IPS-15b (cell line): ENCODE measurements at regions not wholly inside any gene's neighbourhood (a gene's known extent, or its start where the extent isn't known, plus 50 kb on each side); places are given as distances from the start of the nearest gene placed in this dataset.

Experiments
- H3K27me3 ChIP-seq: one replicate; pipeline ENCODE4 v1.6.1; 2013; ENCODE audit warnings: low read length; ENCODE audit not compliant: control insufficient read depth, insufficient read depth
- H3K36me3 ChIP-seq: one replicate; pipeline ENCODE4 v1.6.1; 2013; ENCODE audit warnings: low read length; ENCODE audit not compliant: control insufficient read depth, insufficient read depth
- H3K4me1 ChIP-seq: one replicate; pipeline ENCODE4 v1.6.1; 2013; ENCODE audit warnings: mild to moderate bottlenecking, low read length; ENCODE audit not compliant: control insufficient read depth, insufficient read depth
- H3K4me3 ChIP-seq: one replicate; pipeline ENCODE4 v1.5.1; 2013; ENCODE audit warnings: low read depth, low read length
- H3K9ac ChIP-seq: one replicate; pipeline ENCODE4 v1.6.1; 2013; ENCODE audit warnings: low read depth, mild to moderate bottlenecking, low read length
- H3K9me3 ChIP-seq: one replicate; pipeline ENCODE4 v1.6.1; 2013; ENCODE audit warnings: mild to moderate bottlenecking, low read length; ENCODE audit not compliant: control insufficient read depth, insufficient read depth

DNA sequence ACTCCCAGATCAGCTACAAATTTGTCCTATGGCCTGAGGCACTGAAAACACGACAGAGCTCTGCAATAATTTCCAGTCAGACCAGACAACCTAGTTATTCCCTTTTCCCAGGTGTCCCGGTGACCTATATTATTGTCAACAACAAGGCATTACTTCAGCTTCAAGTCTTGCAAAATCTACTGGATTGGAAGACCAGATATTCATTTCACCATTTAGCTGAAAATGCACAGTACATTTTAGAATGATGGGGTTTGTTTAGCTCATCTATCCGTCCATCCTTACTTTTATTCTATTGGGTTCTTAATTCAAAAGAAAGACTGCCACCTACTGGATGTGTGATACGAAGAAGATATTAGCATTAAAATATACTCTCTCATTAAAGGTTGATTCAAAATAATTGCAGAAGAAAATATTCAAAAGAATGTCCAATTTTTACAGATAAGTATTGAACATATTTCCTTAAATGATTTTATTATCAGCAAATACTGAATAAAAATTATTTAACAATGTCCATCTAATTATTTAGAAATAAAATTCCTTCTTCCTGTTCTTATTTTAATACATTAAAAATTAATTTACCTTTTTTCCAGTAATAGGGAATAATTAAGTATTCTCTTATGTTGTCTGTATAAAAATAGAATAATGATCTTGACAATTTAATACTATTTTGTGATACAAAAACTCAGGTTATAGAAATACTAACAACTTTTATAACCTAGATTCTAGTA, 244.9 kb upstream of the LRIG3 start:
- Histone ChIP-seq H3K36me3 (no peaks in the 10 kb centered on the region), H3K4me1 (no peaks in the 10 kb centered on the region), H3K4me3 (no peak overlapping the region), H3K27me3 (no peaks in the 10 kb centered on the region), H3K9me3 (no peaks in the 10 kb centered on the region), H3K9ac (no peak overlapping the region)

DNA sequence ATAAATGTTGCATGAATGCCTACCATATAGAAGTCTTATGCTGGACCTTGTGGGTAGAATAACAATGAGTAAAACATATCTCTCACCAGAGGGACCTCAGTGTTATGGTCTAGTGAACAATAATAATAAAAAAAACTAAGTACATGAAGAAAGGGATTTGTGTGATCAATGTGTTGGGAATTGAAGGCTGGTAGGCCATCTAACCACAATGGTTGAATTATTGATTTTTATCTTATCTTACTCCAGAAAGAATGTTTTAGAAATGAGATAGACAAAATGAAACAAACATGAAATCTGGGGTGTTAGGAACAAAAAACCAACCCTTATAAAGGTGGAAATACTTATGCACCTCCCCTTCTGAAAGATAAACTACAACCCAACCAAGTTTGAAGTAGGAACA, 243.9 kb upstream of the LRIG3 start:
- no peaks in the 10 kb centered on the region for H3K4me1 ChIP-seq
- H3K9ac ChIP-seq = no peak overlapping the region
- no peaks in the 10 kb centered on the region for H3K9me3 ChIP-seq
- H3K27me3 ChIP-seq = no peaks in the 10 kb centered on the region
- H3K4me3 ChIP-seq = no peak overlapping the region
- no peaks in the 10 kb centered on the region for H3K36me3 ChIP-seq

DNA sequence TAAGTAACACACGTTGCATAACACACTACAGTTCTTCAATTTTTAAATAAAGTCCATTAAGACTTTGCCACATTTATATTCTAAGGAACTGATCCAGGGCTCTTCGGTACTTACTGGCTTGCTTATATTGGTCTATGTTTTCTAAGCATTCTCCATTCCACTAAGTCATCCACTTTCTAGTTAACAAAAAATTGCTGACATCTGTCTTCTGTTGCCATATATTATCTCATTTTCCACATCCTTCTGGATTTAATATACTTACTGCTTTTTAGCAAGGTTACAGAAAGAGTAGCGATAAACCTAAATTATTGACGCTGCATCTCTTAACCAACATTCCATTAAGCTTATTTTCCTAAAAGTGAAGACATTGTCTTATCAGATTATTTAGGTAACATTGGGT, 238.4 kb upstream of the LRIG3 start:
- H3K27me3 ChIP-seq = no peaks in the 10 kb centered on the region
- H3K36me3 ChIP-seq = no peaks in the 10 kb centered on the region
- H3K4me3 ChIP-seq = no peak overlapping the region

DNA sequence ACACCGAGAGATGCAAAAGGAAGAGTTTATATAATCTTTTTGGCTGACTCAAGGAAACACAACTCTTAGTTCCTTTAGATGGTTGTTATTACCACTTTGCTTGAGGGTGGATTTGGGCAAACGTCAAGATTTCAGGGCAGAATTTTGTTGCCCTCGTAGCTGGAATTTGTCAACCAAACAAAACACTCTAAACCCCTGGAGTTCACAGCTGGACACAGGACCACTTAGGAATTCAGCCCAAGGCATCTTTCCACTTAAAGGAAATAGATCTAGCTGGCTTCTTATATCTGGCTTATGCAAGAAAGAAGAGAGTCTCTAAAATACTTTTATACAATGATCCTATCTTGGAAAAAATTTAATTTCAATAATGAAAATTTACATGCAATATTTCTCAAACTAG, 237.8 kb upstream of the LRIG3 start:
- no peaks in the 10 kb centered on the region for H3K36me3 ChIP-seq
- H3K27me3 ChIP-seq = no peaks in the 10 kb centered on the region
- no peak overlapping the region for H3K4me3 ChIP-seq
- H3K9me3 ChIP-seq = peaks cover 3% of the 10 kb centered on the region
- no peaks in the 10 kb centered on the region for H3K4me1 ChIP-seq
- H3K9ac ChIP-seq = no peak overlapping the region

More for the DNA sequence above, 238.4 kb upstream of the LRIG3 start:
- peaks cover 3% of the 10 kb centered on the region for H3K9me3 ChIP-seq
- no peak overlapping the region for H3K9ac ChIP-seq
- no peaks in the 10 kb centered on the region for H3K4me1 ChIP-seq

DNA sequence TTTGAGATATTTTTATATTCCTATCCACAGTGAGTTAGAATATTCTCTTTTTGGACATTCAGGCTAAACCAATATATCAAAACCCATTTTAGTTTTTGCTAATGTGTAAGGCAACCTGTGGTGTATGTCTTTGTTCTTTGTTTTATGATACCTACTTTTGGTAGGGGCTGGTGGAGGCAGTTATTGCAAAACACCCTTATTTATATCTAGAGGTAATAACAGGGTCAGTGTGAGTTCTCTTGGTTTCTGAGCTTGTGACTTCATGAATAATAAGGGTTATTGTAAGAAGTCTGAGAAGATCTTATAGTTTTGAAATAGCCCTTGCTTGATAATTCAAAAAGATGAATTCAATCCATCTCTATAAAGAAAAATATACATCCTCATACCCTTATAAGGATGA, 235.1 kb upstream of the LRIG3 start:
- Histone ChIP-seq H3K36me3 (no peaks in the 10 kb centered on the region), H3K4me3 (no peak overlapping the region), H3K27me3 (no peaks in the 10 kb centered on the region), H3K9ac (no peak overlapping the region), H3K4me1 (no peaks in the 10 kb centered on the region), H3K9me3 (peaks cover 3% of the 10 kb centered on the region)

DNA sequence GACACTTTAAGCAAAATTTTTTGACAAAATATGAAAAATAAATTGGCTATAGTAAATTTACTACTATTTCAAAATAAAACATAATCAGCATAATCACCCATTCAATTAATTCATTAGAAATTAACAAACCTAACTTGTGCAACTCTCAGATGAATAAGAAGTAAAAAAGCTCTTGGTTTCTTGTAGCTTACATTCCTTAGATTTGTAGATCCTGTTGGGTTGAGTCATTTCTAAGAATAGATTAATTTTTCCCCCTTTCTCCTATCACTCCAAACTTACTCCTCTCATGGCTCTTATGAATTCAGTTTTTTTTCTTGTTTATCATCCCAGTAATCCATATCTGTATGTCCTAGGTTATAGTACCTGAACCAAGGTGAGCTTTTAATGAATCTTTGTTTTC, 230.9 kb upstream of the LRIG3 start:
- Histone ChIP-seq H3K9me3 (peaks cover 3% of the 10 kb centered on the region), H3K9ac (no peak overlapping the region), H3K4me3 (no peak overlapping the region), H3K4me1 (no peaks in the 10 kb centered on the region), H3K36me3 (no peaks in the 10 kb centered on the region), H3K27me3 (no peaks in the 10 kb centered on the region)

DNA sequence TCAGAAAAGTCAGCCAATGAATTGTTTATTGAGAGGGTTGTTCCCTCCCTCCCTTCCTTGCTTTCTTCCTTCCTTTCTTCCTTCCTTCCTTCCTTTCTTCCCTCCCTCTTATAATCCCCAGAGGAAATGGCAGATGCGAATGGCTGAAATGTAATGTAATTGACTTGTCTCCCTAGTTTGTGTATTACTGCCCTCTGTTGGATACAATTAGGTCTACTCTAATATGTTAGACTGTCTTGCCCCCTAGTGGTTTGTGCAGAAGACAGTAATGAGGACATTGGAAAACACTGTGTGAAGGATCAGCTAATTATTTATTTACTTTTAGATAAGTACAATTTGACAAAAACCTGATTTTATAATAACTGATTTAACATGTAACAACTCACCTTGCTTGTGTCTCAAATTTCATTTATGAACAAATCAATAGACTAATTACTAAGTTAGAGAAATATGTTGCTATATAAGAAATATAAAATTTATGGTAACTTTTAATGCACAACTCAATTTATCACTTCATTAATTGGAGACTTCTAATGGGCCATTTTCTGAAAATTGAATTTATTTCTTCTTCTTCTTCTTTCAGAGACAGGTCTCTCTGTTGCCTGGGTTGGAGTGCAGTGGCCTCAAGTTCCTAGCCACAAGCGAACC, 229.8 kb upstream of the LRIG3 start:
- no peak overlapping the region for H3K4me3 ChIP-seq
- H3K36me3 ChIP-seq = no peaks in the 10 kb centered on the region
- no peaks in the 10 kb centered on the region for H3K27me3 ChIP-seq
- no peak overlapping the region for H3K9ac ChIP-seq
- no peaks in the 10 kb centered on the region for H3K4me1 ChIP-seq
- H3K9me3 ChIP-seq = no peaks in the 10 kb centered on the region

DNA sequence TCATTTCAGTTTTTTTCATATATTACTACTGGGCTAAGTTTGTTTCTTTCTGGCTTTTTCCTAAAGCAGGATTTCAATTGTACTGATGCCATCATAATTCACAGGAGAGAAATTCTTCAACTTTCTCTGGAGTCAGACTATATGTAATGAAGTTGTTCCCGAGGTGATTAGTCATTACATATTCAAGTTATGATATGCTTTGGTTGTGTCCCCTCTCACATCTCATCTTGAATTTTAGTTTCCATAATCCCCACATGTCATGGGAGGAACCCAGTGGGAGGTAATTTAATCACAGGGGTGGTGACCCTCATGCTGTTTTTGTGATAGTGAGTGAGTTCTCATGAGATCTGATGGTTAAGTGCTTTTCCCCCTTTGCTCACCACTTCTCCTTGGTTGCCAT, 227.5 kb upstream of the LRIG3 start:
- Histone ChIP-seq H3K36me3 (no peaks in the 10 kb centered on the region), H3K4me3 (no peak overlapping the region), H3K27me3 (no peaks in the 10 kb centered on the region), H3K4me1 (no peaks in the 10 kb centered on the region), H3K9me3 (no peaks in the 10 kb centered on the region), H3K9ac (no peak overlapping the region)

DNA sequence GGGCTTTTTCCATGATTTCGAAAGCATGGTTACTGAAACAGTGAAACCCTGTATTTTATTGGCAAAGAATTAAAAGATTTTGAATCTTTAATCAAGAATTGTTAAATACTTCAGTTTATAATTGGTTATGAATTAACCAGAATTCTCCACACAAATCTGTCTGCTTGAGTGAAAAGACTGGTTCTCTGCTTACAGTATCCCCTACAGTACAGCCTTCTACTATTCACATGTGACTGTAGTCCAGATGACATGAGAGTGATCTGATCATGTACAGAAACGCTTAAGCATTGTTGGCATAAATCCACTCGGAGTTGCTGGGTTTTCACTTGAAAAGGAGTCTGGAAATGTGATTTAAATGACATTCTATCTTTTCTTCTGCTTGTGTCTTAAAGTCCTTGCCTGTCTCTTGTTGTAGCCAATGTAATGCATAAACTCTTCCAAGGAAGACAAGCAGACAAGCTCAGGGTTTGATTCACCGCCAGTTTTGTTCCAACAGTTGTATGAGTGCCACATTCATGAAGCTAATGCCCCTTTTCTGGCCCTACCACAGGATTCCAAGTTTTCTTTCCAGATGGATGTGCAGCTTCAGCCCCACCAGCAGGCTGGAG, 222.0 kb upstream of the LRIG3 start:
- no peaks in the 10 kb centered on the region for H3K27me3 ChIP-seq
- H3K9ac ChIP-seq = no peak overlapping the region
- H3K4me3 ChIP-seq = no peak overlapping the region
- no peaks in the 10 kb centered on the region for H3K4me1 ChIP-seq
- no peaks in the 10 kb centered on the region for H3K36me3 ChIP-seq
- H3K9me3 ChIP-seq = no peaks in the 10 kb centered on the region

DNA sequence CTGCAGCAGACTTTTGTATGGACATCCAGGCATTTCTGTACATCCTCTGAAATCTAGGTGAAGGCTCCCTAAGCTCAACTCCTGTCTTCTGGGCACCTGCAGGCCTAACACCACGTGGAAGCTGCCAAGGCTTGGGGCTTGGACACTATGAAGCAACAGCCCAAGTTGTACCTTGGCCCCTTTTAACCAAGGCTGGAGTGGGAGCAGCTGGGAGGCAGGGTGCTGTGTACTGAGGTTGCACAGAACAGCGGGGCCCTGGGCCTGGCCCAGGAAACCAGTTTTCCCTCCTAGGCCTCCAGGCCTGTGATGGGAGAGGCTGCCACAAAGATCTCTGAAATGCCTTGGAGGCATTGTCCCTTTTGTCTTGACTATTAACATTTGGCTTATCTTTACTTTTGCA, 214.4 kb upstream of the LRIG3 start:
- no peaks in the 10 kb centered on the region for H3K9me3 ChIP-seq
- H3K36me3 ChIP-seq = no peaks in the 10 kb centered on the region
- no peak overlapping the region for H3K9ac ChIP-seq
- H3K4me3 ChIP-seq = no peak overlapping the region
- peaks cover 4% of the 10 kb centered on the region for H3K4me1 ChIP-seq
- H3K27me3 ChIP-seq = no peaks in the 10 kb centered on the region

DNA sequence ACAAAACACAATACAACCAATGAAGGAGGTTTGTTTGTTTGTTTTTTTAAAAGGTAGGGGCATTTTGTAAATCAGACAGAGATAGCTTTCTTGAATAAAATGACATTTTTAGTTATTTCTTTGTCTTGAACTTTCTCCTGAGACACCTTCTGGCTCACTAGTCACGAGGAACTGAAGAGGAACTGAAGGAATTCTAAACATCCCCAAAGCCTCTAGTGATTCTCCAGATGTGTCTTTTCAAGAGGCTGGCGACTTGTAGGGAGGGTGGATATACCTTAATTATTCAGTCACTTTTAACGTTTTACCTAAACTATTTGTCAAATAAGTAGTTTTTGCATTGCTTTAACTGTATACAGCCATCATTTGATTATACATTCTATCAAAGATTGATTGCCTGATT, 211.2 kb upstream of the LRIG3 start:
- no peaks in the 10 kb centered on the region for H3K36me3 ChIP-seq
- no peak overlapping the region for H3K4me3 ChIP-seq
- H3K9ac ChIP-seq = no peak overlapping the region
- peaks cover 4% of the 10 kb centered on the region for H3K4me1 ChIP-seq
- H3K9me3 ChIP-seq = no peaks in the 10 kb centered on the region
- H3K27me3 ChIP-seq = no peaks in the 10 kb centered on the region

DNA sequence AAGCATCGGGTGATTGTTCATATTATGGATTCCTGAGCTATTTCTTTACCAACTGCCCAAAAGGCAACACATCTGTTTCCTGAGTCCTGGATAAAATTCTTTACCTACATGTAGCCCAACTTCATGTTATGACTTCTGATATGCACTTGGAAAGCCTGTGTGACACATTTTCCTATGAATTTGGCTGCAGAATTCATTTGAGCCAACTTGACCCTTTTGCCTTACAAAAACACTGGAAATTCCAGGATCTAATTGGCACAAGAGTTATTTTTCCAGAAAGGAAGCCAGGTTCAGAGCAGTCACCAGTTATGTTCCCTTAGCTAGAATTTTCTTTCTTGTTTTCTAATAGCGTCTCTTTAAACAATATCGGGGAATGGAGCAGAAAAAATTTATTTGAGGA, 202.5 kb upstream of the LRIG3 start:
- no peaks in the 10 kb centered on the region for H3K9me3 ChIP-seq
- H3K36me3 ChIP-seq = no peaks in the 10 kb centered on the region
- H3K27me3 ChIP-seq = no peaks in the 10 kb centered on the region
- H3K9ac ChIP-seq = no peak overlapping the region
- H3K4me3 ChIP-seq = no peak overlapping the region
- no peaks in the 10 kb centered on the region for H3K4me1 ChIP-seq
